Eye (tissue), 1 donor: ENCODE measurements at regions not wholly inside any gene's neighbourhood (a gene's known extent, or its start where the extent isn't known, plus 50 kb on each side); places are given as distances from the start of the nearest gene placed in this dataset.

ENCODE experiments used
- DNase-seq: peaks from one replicate; pipeline ENCODE4 v3.0.0-alpha.2; 2015

GRCh38 chr6:163667372-163668060 lies 253.0 kb downstream of the QKI start:
- peak; percentile 34 for DNase-seq

- no peak for DNase-seq
Observed at GRCh38 chr6:163665464-163665863, 250.9 kb downstream of the QKI start.

DNA sequence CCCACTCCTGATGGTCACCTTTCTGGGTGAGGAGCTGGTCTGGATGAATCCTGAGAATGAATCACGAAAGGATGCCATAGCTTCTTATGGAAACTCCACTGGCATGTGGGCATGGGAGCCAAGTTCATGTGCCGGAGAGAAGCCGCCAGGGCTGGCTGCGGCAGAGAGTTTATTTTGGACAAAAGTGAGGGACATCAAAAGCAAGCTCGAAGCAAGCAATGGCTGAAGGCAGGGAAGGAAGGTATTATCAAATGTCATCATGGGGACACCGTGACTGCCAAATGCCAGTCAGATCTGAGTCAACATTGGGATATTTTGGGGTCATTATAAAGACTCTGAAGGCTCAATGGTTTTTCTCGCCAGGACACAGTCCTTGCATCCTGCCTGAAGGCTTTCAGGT lies 249.1 kb downstream of the QKI start:
- DNase-seq = no peak

GRCh38 chr6:163662604-163663225 lies 248.2 kb downstream of the QKI start:
- DNase-seq = no peak

DNA sequence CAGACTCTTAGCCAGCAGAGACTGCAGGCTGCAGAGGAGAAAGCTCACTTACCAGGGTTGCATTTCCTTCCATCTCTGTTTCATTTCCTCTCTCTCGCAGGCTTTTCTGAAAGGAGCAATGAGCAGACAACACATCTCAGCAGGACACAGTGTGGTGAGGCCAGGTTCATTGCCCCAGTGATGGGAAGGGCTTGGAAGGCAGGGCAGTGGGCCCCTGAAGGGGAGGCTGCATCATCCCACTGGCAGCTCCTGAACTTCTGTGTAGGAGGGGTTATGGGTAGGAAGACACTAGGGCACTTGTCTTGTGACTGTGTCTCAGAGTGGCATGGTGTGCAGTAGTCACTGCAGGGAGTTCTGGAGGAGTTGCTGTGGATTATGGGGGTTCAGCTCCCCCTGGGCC lies 246.8 kb downstream of the QKI start:
- DNase-seq = no peak

GRCh38 chr6:163659803-163660202 lies 245.3 kb downstream of the QKI start:
- no peak for DNase-seq

- no peak for DNase-seq
Observed at GRCh38 chr6:163655217-163656121, 241.0 kb downstream of the QKI start.

- no peak for DNase-seq
Observed at GRCh38 chr6:163651915-163652668, 237.6 kb downstream of the QKI start.

GRCh38 chr6:163651426-163651825 lies 236.9 kb downstream of the QKI start:
- DNase-seq = no peak

DNA sequence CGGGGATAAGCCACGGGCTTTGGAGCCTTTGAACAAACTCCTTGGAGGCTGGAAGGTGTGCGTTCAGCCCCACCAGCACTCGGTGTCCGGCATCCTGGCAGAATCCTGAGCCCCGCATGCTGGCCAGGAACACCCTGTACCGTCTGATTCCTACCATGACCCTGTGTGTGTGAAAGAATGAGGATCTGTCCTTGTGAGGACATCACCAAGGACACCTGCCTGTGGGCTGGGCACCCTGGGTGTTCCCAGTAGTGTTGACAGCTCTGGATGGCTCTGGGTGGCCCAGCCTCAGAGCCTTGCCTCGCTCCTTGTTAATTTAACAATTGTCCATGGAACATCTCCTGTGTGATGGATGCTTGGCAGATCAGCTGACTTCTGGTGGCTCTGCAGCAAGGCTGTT lies 234.3 kb downstream of the QKI start:
- DNase-seq = no peak

DNA sequence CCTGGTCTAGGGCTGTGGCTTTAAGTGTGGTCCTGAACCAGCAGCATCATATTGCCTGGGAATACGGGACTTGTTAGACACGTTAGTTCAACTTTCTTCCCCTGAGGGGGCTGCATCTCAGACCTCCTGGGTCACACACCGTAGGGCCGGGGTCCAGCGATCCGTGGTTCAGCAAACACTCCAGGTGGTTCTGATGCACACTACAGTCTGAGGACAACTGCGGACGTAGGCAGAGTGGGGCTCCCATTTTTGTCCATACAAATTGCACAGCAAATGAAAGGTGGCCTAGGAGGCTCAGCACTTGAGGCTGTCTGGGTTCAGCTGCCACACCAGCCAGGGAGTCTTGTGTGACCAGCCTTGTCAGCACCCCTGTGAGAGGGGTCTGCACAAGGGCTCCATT lies 233.1 kb downstream of the QKI start:
- no peak for DNase-seq

GRCh38 chr6:163646866-163647265 lies 232.3 kb downstream of the QKI start:
- no peak for DNase-seq

- DNase-seq = no peak
Observed at GRCh38 chr6:163646133-163646532, 231.6 kb downstream of the QKI start.

DNA sequence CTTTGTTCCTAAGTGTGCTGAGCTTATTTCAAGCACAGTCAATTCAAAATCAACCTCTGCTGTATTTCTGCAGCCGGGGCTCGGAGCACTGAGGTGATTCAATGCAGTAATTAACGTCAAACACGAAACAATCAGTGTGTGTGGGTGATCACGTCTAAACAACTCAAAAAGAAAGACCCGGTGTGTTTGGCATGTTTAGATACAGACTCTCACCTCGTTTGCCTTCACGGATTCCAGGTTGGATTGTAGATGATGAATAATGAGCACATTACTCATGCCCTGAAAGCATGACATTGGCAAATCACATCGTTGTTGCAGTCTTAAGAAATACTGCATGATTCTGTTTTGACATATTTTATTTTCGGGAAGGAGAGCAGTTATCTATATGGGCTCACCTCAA lies 231.0 kb downstream of the QKI start:
- DNase-seq = no peak

GRCh38 chr6:163643866-163644265 lies 229.3 kb downstream of the QKI start:
- DNase-seq = no peak

GRCh38 chr6:163641706-163642105 lies 227.2 kb downstream of the QKI start:
- no peak for DNase-seq

DNA sequence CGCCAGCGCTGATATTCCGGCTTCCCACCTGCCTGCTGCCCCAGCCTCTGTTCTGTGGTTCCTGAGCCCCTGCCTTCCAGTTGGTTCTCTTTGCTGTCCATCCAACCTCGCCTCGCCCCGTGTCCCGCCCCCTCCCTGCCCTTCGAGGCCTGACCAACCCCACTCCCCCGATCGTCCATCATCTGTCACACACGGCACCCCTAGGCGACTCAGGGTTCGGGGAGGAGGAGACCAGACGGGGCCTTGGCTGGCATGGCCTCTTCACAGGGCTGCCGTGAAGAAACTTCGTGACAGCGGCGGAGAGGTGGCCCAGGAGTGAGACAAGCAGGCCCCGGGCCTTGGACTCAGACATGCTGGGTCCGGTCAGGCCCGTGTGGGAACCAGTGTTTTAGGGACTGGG lies 226.1 kb downstream of the QKI start:
- no peak for DNase-seq

- no peak for DNase-seq
Observed at GRCh38 chr6:163637524-163637923, 223.0 kb downstream of the QKI start.

DNA sequence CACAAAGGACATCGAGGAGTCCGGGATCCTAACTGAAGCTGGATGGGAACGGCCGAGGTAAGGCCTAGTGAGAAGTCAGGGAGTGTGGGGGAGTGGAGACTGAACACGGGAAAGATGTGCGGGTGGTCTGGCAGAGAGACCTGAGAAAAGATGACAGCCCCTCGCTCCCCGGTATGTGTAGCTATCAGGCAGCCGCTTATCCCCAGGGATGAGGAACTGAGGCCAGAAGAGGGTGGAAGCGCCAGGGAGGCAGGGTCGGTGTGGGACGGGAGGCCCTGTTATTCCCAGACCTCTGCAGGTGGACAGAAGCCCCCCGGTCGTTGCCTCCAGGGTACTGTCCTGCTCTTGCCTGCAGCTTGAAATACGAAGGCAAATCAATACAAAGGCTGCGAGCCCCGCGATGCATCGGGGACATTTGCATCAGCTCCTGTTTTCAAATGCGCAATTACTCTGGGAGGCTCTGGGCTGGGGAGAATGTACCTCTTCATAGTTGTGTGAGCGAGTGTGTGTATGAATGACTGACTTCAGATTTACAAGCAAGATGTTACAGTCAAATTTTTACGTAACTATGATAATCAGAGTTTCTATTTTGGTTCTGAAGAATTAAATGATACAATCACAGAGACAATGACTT lies 221.3 kb downstream of the QKI start:
- DNase-seq = peak; percentile 39

DNA sequence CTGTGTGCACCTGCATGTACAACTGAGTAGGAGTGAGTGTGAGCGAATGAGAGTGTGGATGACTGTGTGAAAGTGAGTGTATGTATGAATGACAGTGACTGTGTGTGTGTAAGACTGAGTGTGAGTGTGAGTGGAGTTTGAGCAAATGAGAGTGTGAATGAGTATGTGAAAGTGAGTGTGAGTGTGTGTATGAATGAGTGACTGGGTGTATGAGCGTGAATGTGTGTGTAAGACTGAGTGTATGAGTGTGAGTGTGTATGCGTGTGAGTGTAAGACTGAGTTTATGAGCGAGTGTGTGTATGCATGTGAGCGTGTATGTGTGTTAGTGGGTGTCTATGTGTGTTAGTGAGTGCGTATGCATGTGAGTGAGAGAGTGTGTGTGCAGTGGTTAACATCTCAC lies 220.8 kb downstream of the QKI start:
- no peak for DNase-seq

GRCh38 chr6:163634211-163635171 lies 220.0 kb downstream of the QKI start:
- DNase-seq = peak; percentile 67
